ENCODE measurements at regions not wholly inside any gene's neighbourhood (a gene's known extent, or its start where the extent isn't known, plus 50 kb on each side); places are given as distances from the start of the nearest gene placed in this dataset.

- DNase-seq (ENCODE audit: low spot score) (no peak), ATAC-seq (no peak)
- H3K27ac ChIP-seq (ENCODE audit: low read depth), result no peak overlapping the region
- H2AFZ ChIP-seq, result no peak overlapping the region
- Mint-ChIP-seq H3K27me3 (ENCODE audit: insufficient read depth, low read depth, poor library complexity) (no peaks in the 10 kb centered on the region), H3K4me1 (no peaks in the 10 kb centered on the region), H3K4me3 (no peak overlapping the region), H3K27ac (no peak overlapping the region), H3K9me3 (peaks cover 31% of the 10 kb centered on the region), H3K36me3 (ENCODE audit: low read depth) (peaks cover 14% of the 10 kb centered on the region; the same call in 2 of the 3 replicates)
- H4K20me1 ChIP-seq (replicated peaks; ENCODE audit: insufficient read depth), result no peaks in the 10 kb centered on the region
- no peaks in the 10 kb centered on the region; the same call in 1 of the 2 replicates for H3K9me2 ChIP-seq (ENCODE audit: insufficient read depth)
- H3K36me3 ChIP-seq (ENCODE audit: insufficient read depth), result 0 out of 2 replicates have a peak, but pooled peaks cover 2% of the 10 kb centered on the region
- H3K4me1 ChIP-seq (ENCODE audit: insufficient read depth), result no peaks in the 10 kb centered on the region
- H3F3A ChIP-seq (replicated peaks; ENCODE audit: low read depth), result no peaks in the 10 kb centered on the region
- H3K27me3 ChIP-seq (ENCODE audit: insufficient read depth), result no peaks in the 10 kb centered on the region
- H3K4me3 ChIP-seq, result no peak overlapping the region
- no peak for TF ChIP-seq EZH2phosphoT487 (IDR thresholded peaks at IDR 0.05; ENCODE audit: unreplicated experiment)
- no peak for TF ChIP-seq REST (IDR thresholded peaks at IDR 0.05; ENCODE audit: unreplicated experiment)
- no peak for TF ChIP-seq ZNF114 (CRISPR knock-in tag; IDR thresholded peaks at IDR 0.05)
- TF ChIP-seq JUNB (IDR thresholded peaks at IDR 0.05; ENCODE audit: unreplicated experiment), result no peak
- no peaks in the 10 kb centered on the region for H3K79me2 ChIP-seq (replicated peaks; ENCODE audit: insufficient read depth)
- H3K4me2 ChIP-seq, result no peak overlapping the region
Observed at GRCh38 chr18:69265656-69266055, 135.0 kb upstream of the DOK6 start.

GRCh38 chr18:69267895-69268294 is 132.8 kb upstream of the DOK6 start:
- Histone ChIP-seq H3F3A (replicated peaks; ENCODE audit: low read depth) (no peaks in the 10 kb centered on the region), H2AFZ (no peak overlapping the region), H3K79me2 (replicated peaks; ENCODE audit: insufficient read depth) (no peaks in the 10 kb centered on the region), H3K27me3 (ENCODE audit: insufficient read depth) (no peaks in the 10 kb centered on the region), H3K4me2 (no peak overlapping the region), H3K27ac (ENCODE audit: low read depth) (no peak overlapping the region), H4K20me1 (replicated peaks; ENCODE audit: insufficient read depth) (no peaks in the 10 kb centered on the region), H3K9me2 (ENCODE audit: insufficient read depth) (no peaks in the 10 kb centered on the region; the same call in 1 of the 2 replicates), H3K36me3 (ENCODE audit: insufficient read depth) (0 out of 2 replicates have a peak, but pooled peaks cover 2% of the 10 kb centered on the region), H3K4me1 (ENCODE audit: insufficient read depth) (no peaks in the 10 kb centered on the region), H3K4me3 (no peak overlapping the region)
- Mint-ChIP-seq H3K27me3 (ENCODE audit: insufficient read depth, low read depth, poor library complexity) (no peaks in the 10 kb centered on the region), H3K9me3 (peaks cover 27% of the 10 kb centered on the region), H3K4me3 (no peak overlapping the region), H3K27ac (no peak overlapping the region), H3K4me1 (no peaks in the 10 kb centered on the region), H3K36me3 (ENCODE audit: low read depth) (peaks cover 14% of the 10 kb centered on the region; the same call in 2 of the 3 replicates)
- DNase-seq (ENCODE audit: low spot score) (peak; percentile 36), ATAC-seq (no peak)
- TF ChIP-seq ZNF114 (CRISPR knock-in tag; IDR thresholded peaks at IDR 0.05) (no peak), ZNF462 (CRISPR knock-in tag; IDR thresholded peaks at IDR 0.05) (no peak), CTCF (conservative IDR thresholded peaks at IDR 0.05; ENCODE audit: low read depth in 2 of 2) (no peak), CREB1 (CRISPR knock-in tag; IDR thresholded peaks at IDR 0.05; ENCODE audit: low read depth) (no peak)
